GM23248 (cell line): ENCODE measurements at regions not wholly inside any gene's neighbourhood (a gene's known extent, or its start where the extent isn't known, plus 50 kb on each side); places are given as distances from the start of the nearest gene placed in this dataset.

Source experiments
- EZH2 ChIP-seq: fragments of 200-600 bp; sonication (generic); IDR thresholded peaks from 2 replicates; pipeline ENCODE4 v1.6.1; 2018; ENCODE audit warnings: antibody characterized with exemption, mild to moderate bottlenecking; ENCODE audit not compliant: insufficient read depth, poor library complexity, severe bottlenecking
- EZH2phosphoT487 ChIP-seq: fragments of 200-600 bp; sonication (generic); IDR thresholded peaks from 2 replicates; pipeline ENCODE4 v1.6.1; 2018; ENCODE audit warnings: antibody characterized with exemption, moderate library complexity, mild to moderate bottlenecking, low read depth; ENCODE audit not compliant: insufficient read depth

- TF ChIP-seq EZH2 (no peak), EZH2phosphoT487 (no peak)
Measured at GRCh38 chr1:147434921-147435320, 106.4 kb upstream of the BCL9 start.
